ENCODE measurements at regions not wholly inside any gene's neighbourhood (a gene's known extent, or its start where the extent isn't known, plus 50 kb on each side); places are given as distances from the start of the nearest gene placed in this dataset.

GRCh38 chrX:22691966-22692565 lies 307.7 kb upstream of the DDX53 start:
- no peak for DNase-seq (ENCODE audit: low read depth)
- no peak overlapping the region for H3K4me3 ChIP-seq (ENCODE audit: low read length)
- TF ChIP-seq CTCF (IDR thresholded peaks at IDR 0.05; ENCODE audit: insufficient read depth, low read depth, low read length, missing control alignments) = no peak

- no peak overlapping the region for H3K4me3 ChIP-seq (ENCODE audit: low read length)
- TF ChIP-seq CTCF (IDR thresholded peaks at IDR 0.05; ENCODE audit: insufficient read depth, low read depth, low read length, missing control alignments) = no peak
- no peak for DNase-seq (ENCODE audit: low read depth)
Observed at GRCh38 chrX:22698151-22698550, 301.6 kb upstream of the DDX53 start.

GRCh38 chrX:22699581-22700091 lies 300.1 kb upstream of the DDX53 start:
- peak; percentile 1 for DNase-seq (ENCODE audit: low read depth)
- no peak for TF ChIP-seq CTCF (IDR thresholded peaks at IDR 0.05; ENCODE audit: insufficient read depth, low read depth, low read length, missing control alignments)
- H3K4me3 ChIP-seq (ENCODE audit: low read length) = no peak overlapping the region

GRCh38 chrX:22712942-22713341 lies 286.8 kb upstream of the DDX53 start:
- no peak for DNase-seq (ENCODE audit: low read depth)
- TF ChIP-seq CTCF (IDR thresholded peaks at IDR 0.05; ENCODE audit: insufficient read depth, low read depth, low read length, missing control alignments) = no peak
- H3K4me3 ChIP-seq (ENCODE audit: low read length) = no peak overlapping the region

GRCh38 chrX:22730542-22730941 lies 269.2 kb upstream of the DDX53 start:
- TF ChIP-seq CTCF (IDR thresholded peaks at IDR 0.05; ENCODE audit: insufficient read depth, low read depth, low read length, missing control alignments) = no peak
- no peak overlapping the region for H3K4me3 ChIP-seq (ENCODE audit: low read length)
- no peak for DNase-seq (ENCODE audit: low read depth)

- TF ChIP-seq CTCF (IDR thresholded peaks at IDR 0.05; ENCODE audit: insufficient read depth, low read depth, low read length, missing control alignments) = no peak
- H3K4me3 ChIP-seq (ENCODE audit: low read length) = no peak overlapping the region
- no peak for DNase-seq (ENCODE audit: low read depth)
Observed at GRCh38 chrX:22737541-22737940, 262.2 kb upstream of the DDX53 start.

- DNase-seq (ENCODE audit: low read depth) = peak; percentile 2
- H3K4me3 ChIP-seq (ENCODE audit: low read length) = no peak overlapping the region
- no peak for TF ChIP-seq CTCF (IDR thresholded peaks at IDR 0.05; ENCODE audit: insufficient read depth, low read depth, low read length, missing control alignments)
Observed at GRCh38 chrX:22739276-22739675, 260.5 kb upstream of the DDX53 start.

All from epithelial cell of esophagus (primary cell).